ENCODE measurements at regions not wholly inside any gene's neighbourhood (a gene's known extent, or its start where the extent isn't known, plus 50 kb on each side); places are given as distances from the start of the nearest gene placed in this dataset.
"Not testable (repeated sequence)": the region's sequence is repeated elsewhere in the genome, so short reads cannot be mapped to it uniquely, and the experiment has no call there.

GRCh38 chr7:113301141-113301540, 182.8 kb upstream of the SMIM30 start:
- DNase-seq = no peak

- DNase-seq = no peak
Measured at GRCh38 chr7:113299748-113300147, 181.4 kb upstream of the SMIM30 start.

GRCh38 chr7:113298501-113298900, 180.1 kb upstream of the SMIM30 start:
- DNase-seq = no peak

GRCh38 chr7:113294750-113295149, 176.4 kb upstream of the SMIM30 start:
- no peak for DNase-seq

GRCh38 chr7:113292105-113292504, 173.8 kb upstream of the SMIM30 start:
- DNase-seq = no peak

GRCh38 chr7:113291058-113291457, 172.7 kb upstream of the SMIM30 start:
- no peak for DNase-seq

- no peak for DNase-seq
Measured at GRCh38 chr7:113289140-113289740, 170.9 kb upstream of the SMIM30 start.

DNA sequence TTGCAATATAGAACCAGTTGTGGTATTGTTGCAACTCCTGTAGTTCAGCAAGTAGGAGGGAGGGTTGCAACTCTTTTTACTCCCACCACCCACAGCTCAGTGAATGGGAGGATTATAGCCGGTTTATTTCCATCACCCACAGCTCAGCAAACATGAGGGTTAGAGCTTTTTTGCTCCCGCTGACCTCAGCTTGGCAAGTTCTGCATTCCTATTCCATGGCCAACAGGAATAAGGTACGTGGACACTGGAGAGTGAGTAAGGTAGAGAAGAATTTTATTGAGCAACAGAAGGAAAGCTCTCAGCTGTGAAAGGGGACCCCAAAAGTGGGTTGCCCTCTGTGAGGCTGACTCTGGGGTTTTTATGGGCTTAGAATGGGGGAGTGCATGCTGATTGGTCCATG, 167.1 kb upstream of the SMIM30 start:
- DNase-seq = no peak

GRCh38 chr7:113283861-113284260, 165.5 kb upstream of the SMIM30 start:
- no peak for DNase-seq

DNA sequence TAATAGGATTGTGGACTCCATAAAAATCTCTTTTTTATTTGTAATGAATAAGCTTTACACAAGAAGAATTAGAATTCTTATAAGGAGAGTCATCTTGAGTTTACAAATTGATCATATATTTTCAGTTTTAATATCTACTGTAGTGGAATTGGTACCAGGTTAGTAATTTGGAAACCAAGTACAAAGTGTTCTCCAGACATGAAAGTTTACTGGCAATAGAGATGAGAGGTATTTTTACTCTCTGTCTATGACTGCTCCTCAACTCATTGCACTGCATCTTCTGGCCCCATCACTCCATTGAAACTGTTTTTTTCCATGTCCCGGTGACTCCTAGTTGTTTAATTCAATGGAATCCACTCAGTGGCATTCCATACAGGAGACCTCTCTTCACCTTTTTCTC, 164.5 kb upstream of the SMIM30 start:
- no peak for DNase-seq

DNA sequence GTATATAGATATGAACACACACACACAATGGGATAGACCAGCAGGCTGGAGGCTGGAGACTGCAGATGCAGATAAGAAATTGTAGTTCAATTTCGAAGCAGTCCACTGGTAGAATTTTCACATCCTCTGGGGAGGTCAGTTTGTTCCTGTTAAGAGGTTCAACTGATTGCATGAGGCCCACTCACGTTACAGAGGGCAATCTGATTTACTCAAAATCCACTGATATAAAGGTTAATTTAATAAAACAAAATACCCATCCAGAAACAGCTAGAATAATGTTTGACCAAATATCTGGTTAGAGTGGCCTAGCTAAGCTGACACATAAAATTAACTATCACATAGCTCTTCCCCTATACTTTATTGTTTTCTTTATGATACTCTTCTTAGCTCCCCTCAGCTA, 162.9 kb upstream of the SMIM30 start:
- no peak for DNase-seq

DNA sequence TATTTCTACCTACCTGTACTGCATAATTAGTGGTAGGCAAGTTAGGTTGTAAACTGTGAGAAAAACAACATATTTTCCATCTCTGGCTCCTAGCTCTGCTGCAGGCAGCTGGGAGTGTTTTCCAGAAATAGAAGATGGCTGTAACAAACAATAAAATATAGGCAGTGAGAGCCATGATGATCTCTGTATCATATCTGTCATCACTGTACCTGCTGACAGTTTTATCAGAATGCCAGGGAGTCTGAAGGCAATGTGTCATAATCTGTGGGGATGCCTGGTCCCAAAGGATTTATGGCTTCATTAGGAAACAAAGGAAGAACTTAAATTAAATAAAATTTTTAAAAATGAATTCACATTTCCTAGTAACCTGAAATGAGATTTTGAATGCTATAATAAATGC, 160.9 kb upstream of the SMIM30 start:
- DNase-seq = no peak

GRCh38 chr7:113270790-113271189, 152.4 kb upstream of the SMIM30 start:
- no peak for DNase-seq

- DNase-seq = not testable (repeated sequence)
Measured at GRCh38 chr7:113269592-113269991, 151.2 kb upstream of the SMIM30 start.

GRCh38 chr7:113268757-113269156, 150.4 kb upstream of the SMIM30 start:
- no peak for DNase-seq

DNA sequence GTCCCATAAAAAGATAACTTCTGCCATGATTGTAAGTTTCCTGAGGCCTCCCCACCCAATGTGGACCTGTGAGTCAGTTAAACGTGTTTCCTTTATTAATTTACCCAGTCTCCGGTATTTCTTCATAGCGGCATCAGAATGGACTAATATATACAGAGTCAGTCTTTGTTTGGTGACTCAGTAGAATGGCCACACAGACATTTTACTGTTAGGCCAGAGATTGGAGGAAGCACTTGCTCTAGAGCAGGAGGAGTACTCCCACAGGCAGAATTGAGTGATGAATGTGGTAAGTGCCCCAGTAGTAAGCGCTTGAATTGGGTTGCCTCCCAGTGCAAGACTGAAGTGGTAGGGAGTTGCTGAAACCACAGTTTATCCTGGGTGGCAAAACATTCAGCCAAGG, 149.5 kb upstream of the SMIM30 start:
- DNase-seq = no peak

DNA sequence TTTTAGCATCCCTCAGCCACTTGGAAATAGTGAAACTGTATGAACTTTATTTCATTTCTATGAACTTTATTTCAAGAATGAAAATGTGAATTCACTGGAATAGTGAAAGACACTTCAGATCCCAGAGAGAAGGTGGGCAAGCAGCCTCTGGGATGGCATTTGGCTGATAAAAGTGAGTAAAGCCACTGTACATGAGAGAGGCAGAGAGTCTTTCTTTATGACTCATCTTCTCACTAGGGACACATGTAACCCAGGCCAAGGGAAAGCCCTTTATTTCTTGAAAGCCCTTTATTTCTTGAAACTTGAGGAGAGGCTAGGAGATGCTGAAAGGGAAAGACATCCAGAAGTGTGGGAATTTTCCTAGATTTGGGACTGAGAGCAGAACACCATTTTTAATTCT, 148.9 kb upstream of the SMIM30 start:
- no peak for DNase-seq

GRCh38 chr7:113263749-113264148, 145.4 kb upstream of the SMIM30 start:
- DNase-seq = no peak

DNA sequence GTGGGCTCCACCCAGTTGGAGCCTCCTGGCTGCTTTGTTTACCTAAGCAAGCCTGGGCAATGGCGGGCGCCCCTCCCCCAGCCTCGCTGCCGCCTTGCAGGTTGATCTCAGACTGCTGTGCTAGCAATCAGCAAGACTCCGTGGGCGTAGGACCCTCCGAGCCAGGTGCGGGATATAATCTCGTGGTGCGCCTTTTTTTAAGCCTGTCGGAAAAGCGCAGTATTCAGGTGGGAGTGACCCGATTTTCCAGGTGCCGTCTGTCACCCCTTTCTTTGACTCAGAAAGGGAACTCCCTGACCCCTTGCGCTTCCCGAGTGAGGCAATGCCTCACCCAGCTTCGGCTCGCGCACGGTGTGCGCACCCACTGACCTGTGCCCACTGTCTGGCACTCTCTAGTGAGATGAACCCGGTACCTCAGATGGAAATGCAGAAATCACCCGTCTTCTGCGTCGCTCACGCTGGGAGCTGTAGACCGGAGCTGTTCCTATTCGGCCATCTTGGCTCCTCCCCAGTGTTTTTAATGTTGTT, 144.9 kb upstream of the SMIM30 start:
- DNase-seq = not testable (repeated sequence)

DNA sequence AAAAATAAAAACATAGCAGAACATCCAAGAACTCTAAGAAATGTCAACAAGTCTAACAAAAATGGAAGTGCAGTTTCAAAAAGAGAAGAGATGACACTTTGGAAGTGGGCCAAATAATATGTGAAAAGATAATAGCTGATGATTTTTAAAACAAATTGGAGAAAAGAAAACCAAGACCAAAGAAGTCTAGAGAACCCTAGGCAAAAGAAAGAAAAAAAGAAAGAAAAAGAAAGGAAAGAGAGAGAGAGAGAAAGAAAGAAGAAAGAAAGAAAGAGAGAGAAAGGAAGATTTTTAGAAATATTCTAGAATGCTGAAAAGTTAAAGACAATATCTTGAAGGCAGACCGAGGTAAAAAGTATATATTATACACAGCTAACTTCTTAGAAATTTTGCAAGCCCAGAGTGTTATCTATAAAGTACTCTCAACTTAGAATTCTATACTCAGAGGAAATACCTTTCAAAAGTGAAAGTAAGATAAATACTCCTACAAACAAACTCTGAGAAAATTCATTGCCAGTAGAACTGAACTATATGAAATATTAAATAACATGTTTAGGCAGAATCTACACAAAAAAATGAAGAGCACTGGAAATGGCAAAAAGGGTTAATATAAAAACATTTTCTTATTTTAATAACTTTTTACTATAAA, 138.7 kb upstream of the SMIM30 start:
- DNase-seq = no peak

DNA sequence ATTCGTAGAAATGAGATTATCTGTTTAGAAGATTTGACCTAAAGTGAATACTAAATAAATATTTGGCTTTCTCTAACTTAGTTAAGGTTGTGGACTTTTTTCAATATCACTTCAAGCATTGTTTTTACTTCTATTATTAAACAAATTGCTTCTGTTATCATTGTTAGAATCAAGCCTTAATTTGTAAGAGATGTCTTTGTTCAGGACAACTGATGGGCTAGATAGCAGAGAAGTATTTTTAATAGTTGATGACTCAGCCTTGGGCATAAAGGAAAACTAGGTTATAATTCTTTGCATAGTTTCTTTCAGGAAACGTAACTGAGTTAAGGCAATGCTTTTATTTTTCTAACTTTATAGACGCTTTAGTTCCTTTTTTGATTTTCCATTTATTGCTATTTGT, 128.8 kb upstream of the SMIM30 start:
- no peak for DNase-seq

- no peak for DNase-seq
Measured at GRCh38 chr7:113246738-113247137, 128.4 kb upstream of the SMIM30 start.

GRCh38 chr7:113232885-113233284, 114.5 kb upstream of the SMIM30 start:
- no peak for DNase-seq

DNA sequence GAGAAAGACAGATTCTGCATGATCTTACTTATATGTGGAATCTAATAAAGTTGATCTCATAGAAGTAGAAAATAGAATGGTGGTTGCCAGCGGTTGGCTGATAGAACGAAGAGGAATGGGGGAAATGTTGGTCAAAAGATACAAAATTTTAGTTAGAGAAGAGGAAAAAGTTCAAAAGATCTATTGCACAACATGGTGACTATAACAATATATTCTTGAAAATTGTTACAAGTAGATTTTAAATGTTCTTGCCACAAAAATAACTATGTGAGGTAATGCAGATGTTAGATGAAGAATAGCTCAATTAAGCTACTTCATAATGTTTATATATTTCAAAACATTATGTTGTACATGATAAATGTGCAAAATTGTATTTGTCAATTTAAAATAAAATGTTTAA, 112.3 kb upstream of the SMIM30 start:
- DNase-seq = no peak
